ENCODE measurements at regions not wholly inside any gene's neighbourhood (a gene's known extent, or its start where the extent isn't known, plus 50 kb on each side); places are given as distances from the start of the nearest gene placed in this dataset.

DNA sequence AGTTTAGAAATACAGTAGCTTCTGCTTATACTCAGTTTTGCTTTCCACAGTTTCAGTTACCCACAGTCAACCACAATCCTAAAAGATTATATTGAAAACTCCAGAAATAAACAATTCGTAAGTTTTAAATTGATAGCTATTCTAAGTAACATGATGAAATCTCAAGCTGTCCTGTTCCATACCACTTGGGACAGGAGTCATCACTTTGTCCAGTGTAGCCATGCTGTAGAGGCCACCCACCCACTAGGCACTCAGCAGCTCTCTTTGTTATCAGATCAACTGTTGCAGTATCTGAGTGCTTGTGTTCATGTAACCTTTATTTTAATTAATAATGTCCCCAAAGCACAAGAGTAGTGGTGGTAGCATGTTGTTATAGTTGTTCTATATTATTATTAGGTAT lies 117.5 kb upstream of the IQCM start:
- TF ChIP-seq, protein P1, sequence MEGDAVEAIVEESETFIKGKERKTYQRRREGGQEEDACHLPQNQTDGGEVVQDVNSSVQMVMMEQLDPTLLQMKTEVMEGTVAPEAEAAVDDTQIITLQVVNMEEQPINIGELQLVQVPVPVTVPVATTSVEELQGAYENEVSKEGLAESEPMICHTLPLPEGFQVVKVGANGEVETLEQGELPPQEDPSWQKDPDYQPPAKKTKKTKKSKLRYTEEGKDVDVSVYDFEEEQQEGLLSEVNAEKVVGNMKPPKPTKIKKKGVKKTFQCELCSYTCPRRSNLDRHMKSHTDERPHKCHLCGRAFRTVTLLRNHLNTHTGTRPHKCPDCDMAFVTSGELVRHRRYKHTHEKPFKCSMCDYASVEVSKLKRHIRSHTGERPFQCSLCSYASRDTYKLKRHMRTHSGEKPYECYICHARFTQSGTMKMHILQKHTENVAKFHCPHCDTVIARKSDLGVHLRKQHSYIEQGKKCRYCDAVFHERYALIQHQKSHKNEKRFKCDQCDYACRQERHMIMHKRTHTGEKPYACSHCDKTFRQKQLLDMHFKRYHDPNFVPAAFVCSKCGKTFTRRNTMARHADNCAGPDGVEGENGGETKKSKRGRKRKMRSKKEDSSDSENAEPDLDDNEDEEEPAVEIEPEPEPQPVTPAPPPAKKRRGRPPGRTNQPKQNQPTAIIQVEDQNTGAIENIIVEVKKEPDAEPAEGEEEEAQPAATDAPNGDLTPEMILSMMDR (conservative IDR thresholded peaks at IDR 0.05 in 1 of 2, IDR thresholded peaks at IDR 0.05 in 1 of 2; ENCODE audit: extremely low read depth in 1 of 2, insufficient read depth in 1 of 2, low read depth in 1 of 2, low read length in 2 of 2): no peak
- TF ChIP-seq EZH2 (IDR thresholded peaks at IDR 0.05; ENCODE audit: borderline replicate concordance, low read length): no peak

All from mammary epithelial cell (primary cell).